NCI-H1105 treated with DMSO at 0.1 percent for 48 hours (cell line): ENCODE measurements at regions not wholly inside any gene's neighbourhood (a gene's known extent, or its start where the extent isn't known, plus 50 kb on each side); places are given as distances from the start of the nearest gene placed in this dataset.
"Not testable (repeated sequence)": the region's sequence is repeated elsewhere in the genome, so short reads cannot be mapped to it uniquely, and the experiment has no call there.

ENCODE experiments used
- DNase-seq: peaks from one replicate; lab custom pipeline; 2025; lab: John Stamatoyannopoulos, UW

DNA sequence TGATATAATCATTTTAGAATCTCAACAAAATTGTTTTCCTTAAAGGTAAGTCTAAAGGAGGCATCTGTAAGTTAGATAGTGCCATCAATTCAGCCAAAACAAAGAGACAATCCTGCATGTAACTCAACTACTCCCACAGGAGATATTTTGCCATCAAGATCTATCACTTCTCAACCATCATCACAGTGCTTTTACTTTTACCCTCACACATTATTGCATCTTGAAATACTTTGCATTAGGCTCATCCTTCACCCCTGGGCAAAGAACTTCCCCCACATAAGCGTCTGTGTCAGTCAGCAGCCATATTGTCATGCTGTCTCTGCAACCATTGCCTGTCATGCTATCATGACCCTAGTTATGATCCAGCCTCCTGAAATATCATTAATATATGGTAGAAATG is 54.9 kb upstream of the NLGN1 start:
- no peak for DNase-seq

DNA sequence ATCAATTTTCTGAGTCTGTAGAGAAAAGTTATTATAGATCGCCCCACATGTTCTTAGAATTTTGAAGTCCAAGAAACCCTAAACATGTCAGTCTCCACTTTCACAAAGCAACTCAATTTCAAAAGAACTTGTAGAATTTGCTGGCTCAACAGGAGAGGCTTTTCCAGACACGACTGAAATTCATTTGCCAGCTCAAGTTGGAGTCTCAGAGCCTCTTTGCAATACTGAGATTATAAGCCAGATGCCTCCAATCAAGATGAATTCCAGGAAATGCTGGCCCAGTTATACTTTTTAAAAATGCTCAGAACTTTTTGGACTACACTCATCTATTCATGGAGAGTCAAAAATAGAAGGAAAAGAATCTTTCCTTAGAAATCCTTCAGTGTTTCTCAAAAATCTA is 56.9 kb upstream of the NLGN1 start:
- no peak for DNase-seq

DNA sequence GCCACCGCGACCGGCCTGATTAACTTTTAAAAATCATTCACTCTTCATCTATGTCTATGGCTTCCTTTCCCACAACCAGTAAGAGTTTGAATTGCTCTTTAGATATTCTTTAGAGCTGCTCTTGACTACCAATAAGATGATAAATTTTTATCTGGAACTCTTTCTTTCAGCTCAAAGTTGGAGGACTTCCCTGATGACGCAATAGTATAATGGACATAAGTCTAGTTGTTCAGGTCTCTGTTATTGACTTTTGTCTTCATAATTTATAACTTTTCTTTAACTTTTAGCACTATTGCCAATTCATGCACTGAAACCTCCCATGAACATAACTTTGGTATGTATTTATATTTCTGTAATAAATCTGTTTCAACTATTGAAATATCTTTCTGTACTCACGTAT is 61.3 kb upstream of the NLGN1 start:
- DNase-seq: no peak

DNA sequence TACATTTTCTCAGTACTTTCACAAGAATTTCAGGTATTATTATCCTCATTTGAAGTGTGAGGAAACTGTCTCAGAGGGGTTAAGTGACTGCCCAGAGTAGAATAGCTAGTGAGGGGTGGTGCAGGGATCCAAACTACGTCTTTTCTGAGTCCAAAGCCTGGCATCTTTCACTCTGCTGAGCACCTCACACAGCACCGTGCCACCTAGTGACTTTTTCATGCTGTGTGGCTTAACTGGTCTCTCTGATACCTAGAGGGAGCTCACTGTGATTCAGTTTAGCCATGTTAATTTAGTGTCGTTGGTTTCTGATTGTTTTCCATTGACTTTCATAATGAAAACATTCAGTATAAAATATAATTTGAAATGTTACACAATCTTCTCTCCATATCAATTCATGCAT is 91.4 kb upstream of the NLGN1 start:
- DNase-seq: no peak

DNA sequence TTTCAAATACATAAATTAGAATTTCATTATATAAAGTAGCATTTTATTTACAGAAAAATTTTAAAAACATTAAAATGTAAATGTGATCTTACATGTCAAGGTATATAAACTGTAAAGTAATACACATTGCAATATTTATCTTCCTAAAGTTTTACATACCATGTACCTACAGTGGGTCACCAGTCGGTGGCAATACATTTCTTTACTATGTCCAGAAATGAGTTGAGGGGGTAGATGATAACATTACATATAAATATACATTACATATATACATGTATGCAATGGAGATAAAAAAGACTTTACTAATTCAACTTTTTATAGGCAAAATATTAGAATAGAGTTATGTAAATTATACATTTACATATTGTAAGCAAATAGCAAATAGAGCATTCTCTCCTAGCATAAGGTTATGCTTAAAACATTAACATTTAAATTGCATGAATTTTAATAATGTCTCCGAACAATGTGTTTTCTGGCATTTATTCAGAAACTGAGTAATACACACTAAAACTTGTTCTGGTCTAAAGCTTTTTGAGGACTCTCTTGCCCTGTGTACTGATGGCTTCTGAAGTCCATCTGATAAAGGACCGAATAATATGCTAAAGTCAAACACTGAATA is 93.3 kb upstream of the NLGN1 start:
- DNase-seq: no peak

DNA sequence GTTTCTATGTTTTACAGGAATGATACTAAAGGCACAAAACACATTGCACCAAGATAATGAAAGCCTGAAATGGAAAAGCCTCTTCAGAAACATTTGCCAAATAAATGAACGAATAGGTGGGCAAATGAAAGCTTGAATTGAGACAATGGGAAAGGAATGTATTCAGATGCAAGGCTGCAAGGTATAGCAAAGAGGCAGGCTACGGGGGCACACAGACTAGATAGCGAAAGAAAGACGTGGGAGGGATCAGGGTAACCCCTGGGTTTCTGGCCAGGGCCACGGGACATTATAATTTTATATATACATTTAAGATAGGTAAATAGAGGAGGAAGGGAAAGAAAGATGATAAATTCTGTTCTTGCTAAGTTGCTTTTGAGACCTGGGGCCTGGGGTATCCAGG is 95.9 kb upstream of the NLGN1 start:
- DNase-seq: no peak

DNA sequence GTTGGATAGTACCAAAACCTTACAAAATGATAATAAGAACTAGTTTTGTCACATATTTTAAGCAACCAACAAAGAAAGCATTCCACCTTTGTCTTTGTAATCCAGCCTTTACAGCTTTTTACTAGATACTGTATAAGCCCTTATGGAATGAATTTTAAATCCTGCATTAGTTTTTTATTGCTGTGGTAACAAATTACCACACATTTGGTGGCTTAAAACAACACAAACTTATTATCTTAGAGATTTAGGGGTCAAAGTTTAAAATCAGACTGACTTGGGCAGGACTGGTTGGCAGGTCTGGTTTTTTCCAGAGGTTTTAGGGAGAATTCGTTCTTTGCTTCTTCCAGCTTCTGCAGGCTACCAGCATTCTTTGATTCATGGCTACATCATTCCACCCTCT is 108.5 kb upstream of the NLGN1 start:
- no peak for DNase-seq

DNA sequence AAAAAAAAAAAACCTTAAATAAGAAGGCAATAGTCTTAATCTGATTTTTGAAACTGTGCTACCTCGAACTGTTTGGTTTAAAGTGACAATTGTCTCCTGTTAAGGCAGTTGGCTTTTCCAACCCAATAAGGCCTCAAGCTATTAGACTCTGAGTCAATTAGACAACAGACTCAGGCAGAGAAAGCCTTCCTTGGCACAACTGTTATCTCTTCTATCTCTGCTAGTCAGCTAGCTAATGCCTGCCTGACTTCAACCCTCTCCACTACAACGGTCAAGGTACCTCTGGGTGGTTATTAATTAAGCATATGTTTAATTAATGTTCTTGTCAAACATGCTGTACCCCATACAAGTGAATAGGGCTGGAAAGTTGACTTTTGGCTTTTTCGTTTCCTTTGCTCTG is 110.2 kb upstream of the NLGN1 start:
- DNase-seq: peak; percentile 36

DNA sequence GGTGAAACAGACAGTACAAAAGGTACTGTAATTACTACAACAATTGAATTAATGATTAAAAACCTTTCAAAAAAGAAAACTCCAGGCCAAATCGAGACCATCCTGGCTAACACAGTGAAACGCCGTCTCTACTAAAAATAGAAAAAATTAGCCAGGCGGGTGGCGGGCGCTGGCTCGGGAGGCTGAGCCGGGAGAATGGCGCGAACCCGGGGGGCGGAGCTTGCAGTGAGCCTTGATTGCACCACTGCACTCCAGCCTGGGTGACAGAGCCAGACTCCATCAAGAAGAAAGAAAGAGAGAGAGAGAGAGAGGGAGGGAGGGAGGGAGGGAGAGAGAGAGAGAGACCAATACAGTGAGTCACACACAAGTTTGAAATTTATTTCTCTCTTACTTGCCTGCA is 111.0 kb upstream of the NLGN1 start:
- DNase-seq: not testable (repeated sequence)

DNA sequence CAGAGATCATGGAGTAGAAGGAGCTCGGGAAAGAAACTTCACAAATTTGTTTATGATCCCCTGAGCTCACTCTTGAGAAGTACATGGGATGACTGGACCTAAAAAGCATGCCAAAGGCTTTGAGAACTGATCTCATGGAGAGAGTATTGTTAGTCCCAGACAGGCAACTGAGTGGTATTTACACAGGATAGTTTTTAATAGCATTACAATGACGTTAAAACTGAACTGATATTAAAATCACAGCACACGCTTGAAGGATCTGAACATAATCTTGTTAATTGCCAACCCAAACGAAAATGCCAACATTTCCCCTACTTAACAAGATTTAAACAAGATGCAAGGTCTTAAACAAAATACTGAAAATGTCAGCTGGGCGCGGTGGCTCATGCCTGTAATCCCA is 113.2 kb upstream of the NLGN1 start:
- no peak for DNase-seq

DNA sequence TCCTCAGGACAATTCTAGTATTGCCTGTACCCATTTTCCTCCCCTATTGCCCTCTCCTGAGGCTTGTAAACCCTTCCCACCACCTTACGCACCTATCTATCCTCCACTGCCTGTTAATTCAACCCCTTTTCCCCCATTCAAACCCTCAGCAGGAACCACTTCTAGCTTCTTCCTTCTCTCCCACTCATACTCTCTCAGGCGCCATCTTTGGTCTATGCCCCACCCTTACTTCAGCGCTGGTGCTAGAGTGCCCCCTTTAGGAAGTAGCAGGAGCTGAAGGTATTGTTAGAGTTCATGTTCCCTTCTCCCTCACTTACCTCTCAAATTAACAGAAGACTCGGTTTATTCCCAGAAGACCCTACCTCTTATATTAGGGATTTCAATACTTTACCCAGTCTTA is 121.8 kb upstream of the NLGN1 start:
- no peak for DNase-seq

DNA sequence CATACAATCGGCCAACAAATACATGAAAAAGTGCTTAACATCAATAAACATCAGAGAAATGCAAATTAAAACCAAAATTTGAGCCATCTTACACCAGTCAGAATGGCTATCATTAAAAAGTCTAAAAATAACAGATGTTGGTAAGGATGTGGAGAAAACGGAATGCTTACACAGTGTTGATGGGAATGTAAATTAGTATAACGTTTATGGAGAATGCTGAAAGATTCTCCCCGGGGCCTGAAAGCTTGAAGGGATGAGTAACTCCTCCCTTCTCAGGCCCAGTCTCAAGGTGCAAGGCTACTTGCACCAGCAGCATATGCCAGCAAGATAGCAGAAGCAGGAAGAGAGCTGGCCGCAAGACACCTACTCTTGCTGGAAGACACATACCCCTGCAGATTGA is 123.7 kb upstream of the NLGN1 start:
- DNase-seq: no peak

DNA sequence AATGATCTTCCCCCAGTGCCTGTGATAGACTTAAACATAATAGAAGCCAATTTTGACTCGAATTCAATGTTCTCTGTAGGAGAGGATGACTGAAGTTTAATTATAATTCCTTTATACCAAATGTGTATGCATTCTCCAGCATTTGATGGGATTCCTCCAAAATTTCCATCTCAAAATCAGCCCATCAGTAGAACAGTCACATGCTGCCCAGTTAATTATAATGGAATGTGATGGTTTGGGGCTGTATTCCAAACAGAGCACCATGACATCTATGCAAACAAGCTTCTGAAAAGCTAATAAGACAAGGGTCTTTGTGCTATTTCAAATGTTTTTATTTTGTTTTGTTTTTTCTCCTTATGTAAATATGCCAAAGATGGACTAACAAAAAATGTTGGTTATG is 127.7 kb upstream of the SPATA16 start:
- DNase-seq: no peak

DNA sequence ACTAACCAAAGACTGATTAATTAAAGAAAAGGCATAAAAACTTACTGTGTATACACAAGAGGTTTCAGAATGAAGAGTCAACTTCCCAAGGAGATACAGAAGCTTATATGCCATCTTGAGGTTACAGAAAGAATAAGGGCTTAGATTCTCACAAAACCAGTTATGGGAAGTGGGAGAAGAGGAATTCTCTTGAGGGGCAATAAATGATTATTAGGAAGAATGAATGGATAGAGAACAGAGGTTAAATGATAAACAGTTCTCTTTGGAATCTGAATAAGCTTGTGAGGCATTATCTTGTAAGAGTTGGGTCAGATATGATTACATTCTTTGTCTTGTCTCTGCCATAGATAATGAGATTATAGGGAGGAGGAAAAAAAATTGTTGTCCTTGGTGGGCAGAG is 126.7 kb upstream of the SPATA16 start:
- DNase-seq: no peak

DNA sequence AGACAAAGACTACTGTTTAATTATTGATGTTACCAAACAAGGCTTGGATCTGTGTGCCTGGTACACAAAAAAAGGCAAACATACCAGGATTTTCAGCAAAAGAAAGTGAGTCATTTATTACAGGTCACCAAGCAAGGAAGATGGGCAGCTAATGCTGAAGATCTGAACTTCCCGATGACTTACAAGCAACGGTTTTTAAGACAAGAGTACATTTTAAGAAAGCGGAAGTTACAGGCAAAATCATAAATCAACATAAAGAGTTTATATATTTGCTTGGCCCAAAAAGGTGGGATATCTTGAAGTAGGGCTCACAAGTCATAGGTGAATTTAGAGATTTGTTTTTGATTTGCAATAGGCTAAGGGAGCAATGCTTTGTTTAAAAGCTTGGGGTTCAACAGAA is 125.4 kb upstream of the SPATA16 start:
- no peak for DNase-seq

DNA sequence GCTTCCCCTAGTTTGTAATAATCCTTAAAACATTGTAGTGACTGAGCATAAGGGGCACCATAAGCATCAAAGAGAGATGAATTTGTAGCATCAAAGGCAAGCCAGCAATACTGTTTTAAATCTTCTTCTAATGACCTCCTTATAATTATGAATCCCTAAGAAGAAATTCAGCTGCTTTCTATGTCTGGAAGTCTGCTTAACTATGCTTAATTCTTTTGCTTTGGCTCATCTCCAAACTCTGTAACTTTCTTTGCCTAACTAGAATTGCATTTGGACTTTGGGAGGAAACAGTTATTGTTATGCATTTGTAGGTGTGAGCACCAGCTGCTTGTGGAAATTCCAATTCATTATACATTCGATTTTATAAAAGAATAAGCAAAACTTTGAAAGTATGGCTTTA is 117.7 kb upstream of the SPATA16 start:
- DNase-seq: no peak

DNA sequence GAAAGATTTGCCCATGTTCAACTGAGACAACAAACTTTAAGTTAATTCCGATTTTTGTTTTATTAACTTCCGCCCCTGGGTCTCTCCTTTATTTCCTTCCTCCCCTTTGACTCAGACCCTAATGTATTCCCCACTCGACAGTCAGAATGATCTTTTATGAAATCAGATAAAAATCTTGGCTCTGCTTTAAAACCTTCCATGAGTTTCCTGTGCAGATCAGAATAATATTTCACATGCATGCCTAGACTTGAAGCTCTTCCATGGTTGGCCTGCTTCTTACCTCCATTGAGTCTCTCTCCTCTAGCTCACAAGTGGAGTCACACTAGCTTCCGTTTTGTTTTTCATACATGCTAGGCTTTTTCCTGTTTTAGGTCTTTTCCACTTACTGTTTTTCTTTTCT is 116.8 kb upstream of the SPATA16 start:
- DNase-seq: no peak

DNA sequence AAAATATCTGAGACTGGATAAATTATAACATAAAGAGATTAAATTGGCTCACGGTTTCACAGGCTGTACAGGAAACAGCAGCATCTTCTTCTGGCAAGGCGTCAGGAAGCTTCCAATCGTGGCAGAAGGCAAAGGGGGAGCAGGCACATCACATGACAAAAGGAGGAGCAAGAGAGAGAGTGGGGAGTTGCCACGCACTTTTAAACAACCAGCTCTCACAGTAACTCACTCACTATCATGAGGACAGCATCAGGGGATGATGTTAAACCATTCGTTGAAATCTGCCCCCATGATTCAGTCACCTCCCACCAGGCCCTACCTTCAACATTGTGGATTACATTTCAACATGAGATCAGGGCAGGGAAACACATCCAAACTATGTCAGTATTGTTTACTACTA is 114.5 kb upstream of the SPATA16 start:
- DNase-seq: no peak

DNA sequence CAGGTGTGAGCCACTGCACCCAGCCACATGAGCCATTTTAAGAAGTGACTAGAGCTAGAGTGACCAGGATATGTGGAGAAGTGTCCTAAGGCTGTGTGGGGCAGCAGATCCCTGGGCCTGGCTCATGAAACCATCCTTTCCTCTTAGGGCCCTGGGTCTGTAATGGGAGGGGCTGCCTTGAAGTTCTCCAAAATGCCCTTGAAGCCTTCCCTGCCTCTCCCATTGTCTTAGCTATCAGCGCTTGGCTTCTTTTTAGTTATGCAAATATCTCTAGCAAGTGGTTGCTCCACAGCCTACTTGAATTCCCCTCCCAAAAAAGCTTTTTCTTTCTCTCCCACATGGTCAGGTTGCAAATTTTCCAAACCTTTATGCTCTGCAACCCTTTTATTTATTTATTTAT is 112.4 kb upstream of the SPATA16 start:
- no peak for DNase-seq

DNA sequence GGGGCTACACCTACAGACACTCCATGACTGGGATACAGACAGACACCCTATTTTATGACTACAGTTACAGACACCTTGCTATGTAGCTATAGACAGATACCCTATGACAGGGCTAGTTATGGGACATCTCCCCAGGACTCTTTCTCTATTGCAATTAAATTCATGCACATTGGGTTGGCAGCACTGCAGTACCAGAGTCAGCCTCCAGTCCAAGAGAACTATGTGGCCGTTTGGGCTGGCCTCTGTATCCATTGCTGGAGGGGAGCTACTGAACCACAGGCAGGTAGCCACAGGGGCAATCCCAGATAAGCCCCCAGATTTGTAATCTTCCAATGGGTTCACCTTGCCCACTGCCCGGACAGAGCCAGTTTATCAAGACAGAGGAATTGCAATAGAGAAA is 108.4 kb upstream of the SPATA16 start:
- no peak for DNase-seq

DNA sequence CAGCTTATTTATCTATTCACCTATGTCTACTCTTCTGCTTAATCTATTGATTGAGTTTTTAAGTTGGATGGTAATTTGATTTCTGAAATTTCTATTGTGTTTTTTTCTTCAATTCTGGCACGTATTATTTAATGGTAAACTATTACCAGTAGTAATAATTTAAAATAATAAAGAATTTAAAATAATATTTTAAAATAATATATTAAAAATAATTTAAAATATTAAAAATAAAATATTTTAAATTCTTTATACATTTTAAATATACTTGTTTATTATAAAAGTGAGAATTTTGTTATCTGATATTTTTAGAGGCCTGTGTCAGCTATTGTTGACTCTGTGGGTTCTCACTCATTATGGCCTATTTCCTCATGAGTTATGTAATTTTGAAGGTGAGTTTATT is 100.7 kb upstream of the SPATA16 start:
- DNase-seq: no peak

DNA sequence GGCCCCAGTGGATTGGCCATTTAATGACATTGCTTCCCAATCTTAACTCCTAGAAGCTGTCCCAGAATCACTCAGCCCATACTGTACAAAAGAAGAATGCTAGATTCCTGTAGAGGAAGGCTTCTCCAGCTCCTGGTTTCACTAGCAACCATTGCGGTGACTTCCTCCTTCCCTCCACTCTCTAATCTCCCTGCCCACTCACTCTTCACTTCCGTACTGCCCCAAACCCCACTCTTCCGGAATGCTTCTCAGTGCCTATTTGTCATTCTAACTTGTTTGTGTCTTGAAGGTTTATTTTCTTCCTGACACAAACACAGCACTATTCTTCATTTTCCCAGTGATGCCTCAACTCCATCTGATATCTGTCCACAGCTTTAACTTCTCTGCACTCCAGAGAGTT is 97.1 kb upstream of the SPATA16 start:
- DNase-seq: no peak

DNA sequence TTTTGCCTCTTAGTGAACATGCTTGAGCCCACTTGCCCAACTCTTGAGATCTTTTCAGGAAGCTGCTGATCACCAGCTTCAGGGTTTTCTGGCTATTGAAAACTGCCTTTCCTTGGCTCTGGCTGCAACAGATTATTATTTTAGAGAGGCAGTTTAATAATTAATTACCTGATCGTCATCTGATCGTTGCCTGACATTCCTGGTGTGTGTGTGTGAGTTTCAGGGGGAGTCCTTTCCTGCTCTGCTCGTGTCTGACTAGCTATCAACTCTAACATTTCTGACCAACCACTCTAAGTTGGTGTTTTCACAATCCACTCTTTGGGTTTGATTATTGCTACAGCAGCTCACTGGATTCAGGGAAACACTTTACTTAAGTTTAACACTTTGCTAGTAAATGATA is 84.3 kb upstream of the SPATA16 start:
- DNase-seq: no peak

DNA sequence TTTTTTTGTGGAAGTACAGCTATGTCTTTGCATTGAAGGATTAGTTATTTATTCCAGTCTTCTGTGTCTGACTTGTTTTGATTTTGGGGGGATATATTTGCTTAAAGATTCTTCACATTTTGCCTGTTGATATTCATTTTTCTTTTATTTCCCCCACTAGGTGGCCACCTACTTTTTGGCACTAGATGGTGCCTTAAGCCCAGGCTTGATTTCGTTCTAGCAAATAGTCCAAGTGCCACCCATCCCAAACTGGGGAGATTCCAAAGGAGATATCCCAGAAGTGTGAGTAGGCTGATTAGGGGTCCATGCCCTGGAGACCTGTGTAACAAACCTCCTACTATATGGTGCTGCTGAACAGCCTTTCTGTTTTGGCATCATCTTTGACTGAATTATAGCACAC is 80.0 kb upstream of the SPATA16 start:
- DNase-seq: no peak

DNA sequence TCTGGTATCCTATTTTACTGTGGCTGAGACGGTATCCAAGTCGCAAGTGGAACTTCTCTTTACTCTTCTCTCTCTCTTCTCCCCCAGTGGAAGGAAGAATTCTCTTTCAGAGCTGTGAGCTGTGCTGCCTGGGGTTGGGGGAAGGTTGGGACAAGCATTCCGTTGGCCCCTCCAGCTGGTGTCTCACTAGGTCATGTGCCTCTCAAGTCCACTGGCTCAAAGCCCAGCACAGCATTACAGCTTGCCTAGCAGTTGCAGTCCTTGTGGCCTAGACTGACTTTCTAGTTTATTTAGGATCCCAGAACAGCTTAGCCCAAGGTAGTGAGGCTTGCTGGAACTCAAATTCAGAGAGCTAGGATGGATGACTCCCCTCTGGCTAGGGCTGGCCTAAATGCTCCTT is 76.1 kb upstream of the SPATA16 start:
- no peak for DNase-seq
